22Rv1 (cell line): ENCODE measurements at regions not wholly inside any gene's neighbourhood (a gene's known extent, or its start where the extent isn't known, plus 50 kb on each side); places are given as distances from the start of the nearest gene placed in this dataset.

Source experiments
- H3K27ac ChIP-seq: fragments of 450-650 bp; 2 replicates; pipeline ENCODE4 v1.5.1; 2017
- CTCF ChIP-seq: fragments of 450-650 bp; IDR thresholded peaks from 2 replicates; pipeline ENCODE4 v1.5.1; 2017; ENCODE audit warnings: mild to moderate bottlenecking
- ZFX ChIP-seq: fragments of 450-650 bp; IDR thresholded peaks from 2 replicates; pipeline ENCODE4 v1.6.1; 2017; ENCODE audit warnings: antibody characterized with exemption, borderline replicate concordance

- TF ChIP-seq CTCF = no peak
- TF ChIP-seq ZFX = no peak
- no peak overlapping the region for H3K27ac ChIP-seq
Observed at GRCh38 chr1:228866468-228866867, 131.2 kb downstream of the RHOU start.

GRCh38 chr1:228867108-228867950 lies 132.1 kb downstream of the RHOU start:
- peak overlapping the region; percentile 32 for H3K27ac ChIP-seq
- TF ChIP-seq ZFX (no peak), CTCF (no peak; the same call in 1 of the 2 replicates)

GRCh38 chr1:228867951-228868730 lies 132.9 kb downstream of the RHOU start:
- no peak for TF ChIP-seq ZFX
- TF ChIP-seq CTCF = no peak; the same call in 1 of the 2 replicates
- peak overlapping the region; percentile 32 for H3K27ac ChIP-seq

GRCh38 chr1:228868731-228869024 lies 133.4 kb downstream of the RHOU start:
- TF ChIP-seq CTCF = no peak
- TF ChIP-seq ZFX = no peak
- H3K27ac ChIP-seq = no peak overlapping the region

GRCh38 chr1:228869312-228869824 lies 134.1 kb downstream of the RHOU start:
- TF ChIP-seq CTCF = no peak
- no peak for TF ChIP-seq ZFX
- no peak overlapping the region for H3K27ac ChIP-seq

- no peak for TF ChIP-seq CTCF
- no peak for TF ChIP-seq ZFX
- H3K27ac ChIP-seq = no peak overlapping the region
Observed at GRCh38 chr1:228870041-228870713, 134.9 kb downstream of the RHOU start.
